Breast epithelium (tissue), 3 donors: ENCODE measurements at regions not wholly inside any gene's neighbourhood (a gene's known extent, or its start where the extent isn't known, plus 50 kb on each side); places are given as distances from the start of the nearest gene placed in this dataset.
"Not testable (repeated sequence)": the region's sequence is repeated elsewhere in the genome, so short reads cannot be mapped to it uniquely, and the experiment has no call there.

Experiments
- CTCF ChIP-seq, 3 donors: fragments of 450-650 bp; IDR thresholded peaks; one replicate each; pipeline ENCODE4 v1.5.1; 2016 to 2017; ENCODE audit warnings: antibody characterized with exemption in 3 of 3, mild to moderate bottlenecking in 3 of 3, moderate library complexity in 3 of 3
- POLR2A ChIP-seq: fragments of 450-650 bp; IDR thresholded peaks from one replicate; pipeline ENCODE4 v1.6.1; 2016; ENCODE audit warnings: antibody characterized with exemption, mild to moderate bottlenecking, moderate library complexity
- POLR2AphosphoS5 ChIP-seq, 3 donors: sonication (generic); formaldehyde crosslinking; IDR thresholded peaks; one replicate each; pipeline ENCODE4 v1.6.1; 2017; ENCODE audit warnings: antibody characterized with exemption in 3 of 3

GRCh38 chr5:39611076-39611475 lies 186.3 kb upstream of the DAB2 start:
- not testable (repeated sequence) for TF ChIP-seq CTCF (IDR thresholded peaks at IDR 0.05); POLR2A; POLR2AphosphoS5 (IDR thresholded peaks at IDR 0.05)
